Ectodermal cell (in vitro differentiated cells): ENCODE measurements at regions not wholly inside any gene's neighbourhood (a gene's known extent, or its start where the extent isn't known, plus 50 kb on each side); places are given as distances from the start of the nearest gene placed in this dataset.
"Not testable (repeated sequence)": the region's sequence is repeated elsewhere in the genome, so short reads cannot be mapped to it uniquely, and the experiment has no call there.

ENCODE experiments used
- H3K27ac ChIP-seq: 2 replicates; pipeline ENCODE4 v1.7.0; 2013; ENCODE audit warnings: mild to moderate bottlenecking, low read depth, low read length; ENCODE audit not compliant: insufficient read depth, poor library complexity, severe bottlenecking
- H3K27me3 ChIP-seq: 2 replicates; pipeline ENCODE4 v1.7.0; 2013; ENCODE audit warnings: mild to moderate bottlenecking, low read length; ENCODE audit not compliant: insufficient read depth, control insufficient read depth, poor library complexity, severe bottlenecking
- H3K36me3 ChIP-seq: one replicate; pipeline ENCODE4 v1.7.0; 2013; ENCODE audit warnings: low read length; ENCODE audit not compliant: control insufficient read depth, insufficient read depth
- H3K4me1 ChIP-seq: one replicate; pipeline ENCODE4 v1.7.0; 2013; ENCODE audit warnings: low read length; ENCODE audit not compliant: control insufficient read depth, insufficient read depth
- H3K4me3 ChIP-seq: 2 replicates; pipeline ENCODE4 v1.7.0; 2013; ENCODE audit warnings: low read depth, low read length, control low read depth; ENCODE audit not compliant: insufficient read depth
- H3K9me3 ChIP-seq: 2 replicates; pipeline ENCODE4 v1.7.0; 2013; ENCODE audit warnings: mild to moderate bottlenecking, low read length, moderate library complexity; ENCODE audit not compliant: control insufficient read depth
- WGBS, 2 experiments: methylation state at CpG; one replicate each; pipeline ENCODE4 v1.1.7; 2013; ENCODE audit warnings: missing lambda C conversion rate in 2 of 2; 5-methylcytosine and 5-hydroxymethylcytosine counted together

DNA sequence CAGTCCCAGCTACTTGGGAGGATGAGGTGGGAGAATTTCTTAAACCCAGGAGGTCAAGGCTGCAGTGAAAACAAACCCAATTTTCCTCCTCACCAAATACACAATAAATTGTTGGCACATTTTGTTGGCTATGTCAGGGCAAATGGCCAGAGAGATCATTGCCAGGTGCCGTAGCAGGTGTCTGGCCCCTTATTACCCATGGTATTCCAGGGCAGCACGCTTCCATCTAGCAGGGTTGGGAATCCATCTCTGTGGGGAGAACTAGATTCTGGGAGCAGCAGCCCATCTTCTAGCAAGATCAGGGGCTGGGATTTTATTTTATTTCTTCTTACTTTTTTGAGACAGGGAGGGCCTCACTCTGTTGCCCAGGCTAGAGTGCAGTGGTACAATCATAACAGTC is 266.1 kb upstream of the TBL1XR1 start:
- not testable (repeated sequence) for H3K27me3 ChIP-seq, H3K4me1 ChIP-seq, H3K27ac ChIP-seq, H3K36me3 ChIP-seq, H3K9me3 ChIP-seq, H3K4me3 ChIP-seq
- 83 to 89% methylated on average over 2 of the region's 2 CpGs for WGBS, 2 experiments

DNA sequence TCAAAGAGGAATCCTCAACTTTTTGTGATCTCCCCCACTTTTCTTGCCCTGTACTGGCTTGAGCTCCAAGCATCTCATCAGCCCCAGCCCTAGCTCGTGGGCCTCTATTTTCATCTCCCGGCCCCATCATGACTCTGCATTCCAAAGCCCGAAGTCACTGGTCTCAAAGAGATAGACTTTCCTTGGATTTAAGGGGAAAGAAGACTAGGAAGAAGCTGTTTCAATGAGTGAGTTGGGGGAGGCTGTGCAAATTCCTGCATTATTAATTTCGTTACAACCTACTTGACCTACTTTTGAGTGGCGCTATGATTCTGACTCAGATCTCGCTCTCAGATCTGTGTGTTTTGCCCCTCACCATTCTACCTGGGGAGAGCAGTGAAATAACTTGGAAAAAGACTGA is 266.6 kb upstream of the TBL1XR1 start:
- H3K4me3 ChIP-seq = no peak overlapping the region
- H3K4me1 ChIP-seq = peaks cover 8% of the 10 kb centered on the region
- WGBS, 2 experiments = 79 to 80% methylated on average over 6 of the region's 6 CpGs
- H3K27ac ChIP-seq = no peak overlapping the region
- H3K9me3 ChIP-seq = no peaks in the 10 kb centered on the region
- no peaks in the 10 kb centered on the region for H3K36me3 ChIP-seq
- H3K27me3 ChIP-seq = no peaks in the 10 kb centered on the region

DNA sequence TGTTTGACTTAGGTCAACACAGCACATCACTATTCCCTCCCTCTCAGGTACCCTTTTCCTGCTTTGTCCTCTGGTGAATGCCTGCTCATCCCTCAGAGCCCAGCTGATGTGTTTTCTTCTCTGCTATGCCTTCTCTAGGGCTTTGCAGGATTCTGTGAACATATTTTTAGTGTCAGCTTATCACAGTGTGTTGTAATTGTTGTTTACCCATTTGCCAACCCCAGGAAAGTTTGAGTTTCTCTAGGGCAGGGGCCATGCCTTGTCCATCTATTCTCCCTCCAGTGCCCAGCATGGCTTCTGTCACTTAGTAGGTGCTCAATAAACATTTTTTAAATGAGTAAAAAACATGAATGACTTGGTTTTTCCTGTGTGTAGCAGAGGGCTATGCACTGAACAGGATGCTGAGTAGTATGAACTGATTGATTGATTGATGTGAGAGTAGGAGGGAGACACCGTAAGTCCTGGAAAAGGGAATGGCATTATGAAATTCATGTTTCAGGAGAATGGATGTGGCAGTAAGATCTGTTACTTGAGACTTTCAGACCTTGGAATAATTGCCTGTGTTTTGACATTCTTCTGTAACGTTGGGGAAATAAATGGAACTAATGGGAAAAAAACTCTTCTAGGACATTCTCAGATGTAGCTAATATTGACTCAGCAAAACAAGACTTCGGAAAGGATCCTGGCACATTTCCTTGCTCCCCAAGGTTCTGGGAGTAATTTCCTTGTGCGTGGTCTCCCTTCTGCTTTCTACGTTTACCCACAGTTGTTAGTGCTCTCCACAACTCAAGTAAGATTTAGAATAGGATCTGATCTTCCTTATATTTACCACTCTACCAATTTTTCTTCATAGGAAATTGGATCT is 267.3 kb upstream of the TBL1XR1 start:
- Histone ChIP-seq H3K27ac (no peak overlapping the region), H3K36me3 (no peaks in the 10 kb centered on the region), H3K4me1 (peaks cover 12% of the 10 kb centered on the region), H3K27me3 (no peaks in the 10 kb centered on the region), H3K9me3 (no peaks in the 10 kb centered on the region), H3K4me3 (no peak overlapping the region)
- 90% methylated on average over 5 of the region's 5 CpGs for WGBS, 2 experiments

DNA sequence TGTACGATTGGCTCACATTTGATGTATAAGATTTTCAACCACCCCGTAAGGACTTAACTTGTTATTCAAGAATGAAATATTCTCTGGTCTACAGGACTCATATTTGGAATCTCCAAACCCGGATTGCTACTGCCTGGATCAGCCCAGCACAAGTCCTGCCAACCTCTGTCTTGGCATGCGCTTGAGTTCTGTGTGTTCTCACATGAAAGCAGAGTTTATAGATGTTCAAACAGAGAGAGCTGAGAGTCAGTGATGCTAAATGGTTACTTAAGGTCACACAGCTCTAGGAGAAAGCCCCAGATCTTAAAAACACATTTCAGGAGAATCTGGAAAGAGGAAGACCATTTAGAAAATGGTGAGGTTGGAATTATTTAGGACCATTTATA is 268.0 kb upstream of the TBL1XR1 start:
- no peak overlapping the region for H3K27ac ChIP-seq
- H3K4me1 ChIP-seq = peaks cover 6% of the 10 kb centered on the region
- no peaks in the 10 kb centered on the region for H3K27me3 ChIP-seq
- no peaks in the 10 kb centered on the region for H3K9me3 ChIP-seq
- no peak overlapping the region for H3K4me3 ChIP-seq
- no peaks in the 10 kb centered on the region for H3K36me3 ChIP-seq
- 95 to 96% methylated on average over 4 of the region's 4 CpGs for WGBS, 2 experiments

DNA sequence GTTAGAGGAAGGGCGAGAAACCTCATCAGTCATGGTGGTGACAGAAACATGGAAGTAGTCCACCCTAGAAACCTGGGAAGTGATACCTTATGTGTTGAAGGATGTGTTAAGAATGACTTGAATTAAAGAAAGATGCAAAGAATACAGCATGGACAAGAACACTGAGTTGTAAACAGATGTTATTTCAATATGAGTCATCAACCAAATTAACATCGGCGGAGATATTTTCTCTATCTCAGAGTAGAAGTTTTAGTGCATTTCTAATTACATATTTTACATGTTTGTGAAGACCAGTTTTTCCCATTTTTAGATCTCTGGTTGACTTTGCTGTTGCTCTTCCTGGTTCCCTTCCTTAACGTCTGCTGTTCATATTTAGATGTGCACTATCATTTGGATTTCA is 268.8 kb upstream of the TBL1XR1 start:
- Histone ChIP-seq H3K9me3 (no peaks in the 10 kb centered on the region), H3K4me3 (no peak overlapping the region), H3K27ac (no peak overlapping the region), H3K27me3 (no peaks in the 10 kb centered on the region), H3K36me3 (no peaks in the 10 kb centered on the region), H3K4me1 (peaks cover 6% of the 10 kb centered on the region)
- whole genome bisulfite sequencing, 2 experiments = 96 to 97% methylated on average over 4 of the region's 4 CpGs

DNA sequence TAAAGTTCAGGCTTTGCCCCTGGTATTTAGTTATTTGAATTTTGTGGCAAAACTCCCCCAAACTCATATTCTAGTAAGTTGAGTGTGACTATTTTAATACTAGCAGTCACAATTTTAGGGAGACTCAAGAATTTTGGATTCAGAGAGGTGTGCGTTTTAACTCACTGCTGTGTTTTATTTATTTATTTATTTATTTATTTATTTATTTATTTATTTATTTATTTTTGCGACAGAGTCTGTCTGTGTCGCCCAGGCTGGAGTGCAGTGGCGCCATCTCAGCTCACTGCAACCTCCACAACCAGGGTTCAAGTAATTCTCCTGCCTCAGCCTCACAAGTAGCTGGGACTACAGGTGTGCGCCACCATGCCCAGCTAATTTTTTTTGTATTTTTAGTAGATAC is 269.3 kb upstream of the TBL1XR1 start:
- H3K27me3 ChIP-seq, H3K36me3 ChIP-seq, H3K4me1 ChIP-seq, H3K4me3 ChIP-seq, H3K9me3 ChIP-seq, H3K27ac ChIP-seq: not testable (repeated sequence)
- WGBS, 2 experiments = 86 to 93% methylated on average over 4 of the region's 5 CpGs

DNA sequence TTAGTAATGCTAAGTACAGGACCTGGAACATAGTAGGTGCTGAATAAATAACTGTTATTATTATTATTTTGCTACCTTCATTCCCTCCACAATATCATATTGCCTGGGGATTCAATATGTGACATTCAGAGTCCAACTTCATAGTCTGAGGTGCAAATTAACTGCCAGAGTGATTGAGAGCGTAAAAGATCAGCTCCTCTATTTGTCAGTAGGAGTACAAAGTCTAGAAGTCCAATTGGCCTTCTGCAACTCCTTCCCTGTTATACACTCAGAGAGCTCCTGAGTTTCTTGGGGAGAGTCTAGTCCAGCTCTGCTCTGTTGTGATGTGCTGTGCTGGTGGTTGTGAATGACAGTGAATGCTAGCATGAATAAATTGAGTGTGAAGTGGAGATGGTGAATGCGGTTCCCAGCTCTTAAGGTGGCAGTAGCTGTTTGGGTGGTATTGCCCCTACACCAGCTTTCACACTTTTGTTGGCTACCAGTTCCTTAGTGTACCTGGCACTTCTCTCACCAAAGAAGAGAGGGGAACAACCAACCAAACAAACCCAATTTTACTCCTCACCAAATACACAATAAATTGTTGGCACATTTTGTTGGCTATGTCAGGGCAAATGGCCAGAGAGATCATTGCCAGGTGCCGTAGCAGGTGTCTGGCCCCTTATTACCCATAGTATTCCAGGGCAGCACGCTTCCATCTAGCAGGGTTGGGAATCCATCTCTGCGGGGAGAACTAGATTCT is 270.1 kb upstream of the TBL1XR1 start:
- Histone ChIP-seq H3K27ac (no peak overlapping the region), H3K36me3 (no peaks in the 10 kb centered on the region), H3K9me3 (no peaks in the 10 kb centered on the region), H3K4me1 (peaks cover 6% of the 10 kb centered on the region), H3K4me3 (no peak overlapping the region), H3K27me3 (no peaks in the 10 kb centered on the region)
- WGBS, 2 experiments = 91 to 96% methylated on average over 4 to 5 of the region's 5 CpGs

DNA sequence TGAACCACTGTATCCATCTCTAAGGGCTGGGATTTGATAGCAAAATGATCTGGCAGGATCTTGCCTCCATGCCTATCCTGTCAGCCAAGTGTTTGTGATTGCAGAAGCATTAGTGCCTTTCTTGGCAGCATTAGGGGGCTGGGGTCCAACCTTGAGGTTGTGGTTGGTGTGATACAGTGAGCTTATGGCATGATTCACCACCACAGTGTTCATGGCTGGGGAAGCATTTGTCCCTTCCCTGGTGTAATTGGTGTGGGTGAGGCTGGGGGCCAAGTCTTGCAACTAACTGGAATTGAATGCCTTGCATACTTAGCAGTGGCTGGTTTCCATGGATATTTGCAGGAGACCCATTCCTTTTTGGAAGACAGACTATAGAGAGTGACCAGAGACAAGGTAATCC is 271.0 kb upstream of the TBL1XR1 start:
- Histone ChIP-seq H3K27me3 (no peaks in the 10 kb centered on the region), H3K9me3 (no peaks in the 10 kb centered on the region), H3K36me3 (no peaks in the 10 kb centered on the region), H3K27ac (no peak overlapping the region), H3K4me1 (peaks cover 6% of the 10 kb centered on the region), H3K4me3 (no peak overlapping the region)

DNA sequence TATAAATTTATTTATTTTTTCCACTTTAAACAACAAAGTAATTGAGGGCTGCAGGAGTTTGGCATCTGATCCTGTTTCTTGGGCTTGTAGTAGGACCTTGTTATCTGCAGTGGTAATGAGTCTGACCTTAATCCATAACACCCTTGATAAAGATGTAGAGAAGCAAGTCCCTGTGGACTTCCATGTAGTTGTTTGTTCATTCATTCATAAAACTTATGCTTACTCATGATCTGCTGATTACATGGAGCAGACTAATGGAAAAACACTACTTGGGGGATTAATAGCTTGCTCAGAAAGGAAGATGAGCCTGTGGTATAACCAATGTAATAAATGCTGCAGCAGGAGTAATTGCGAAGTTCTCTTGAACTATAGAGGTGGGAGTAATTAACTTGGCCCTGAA is 271.5 kb upstream of the TBL1XR1 start:
- Histone ChIP-seq H3K27me3 (no peaks in the 10 kb centered on the region), H3K4me1 (peaks cover 6% of the 10 kb centered on the region), H3K27ac (no peak overlapping the region), H3K4me3 (no peak overlapping the region), H3K36me3 (no peaks in the 10 kb centered on the region), H3K9me3 (no peaks in the 10 kb centered on the region)
- WGBS, 2 experiments = 94 to 97% methylated on average over 1 of the region's 1 CpG

DNA sequence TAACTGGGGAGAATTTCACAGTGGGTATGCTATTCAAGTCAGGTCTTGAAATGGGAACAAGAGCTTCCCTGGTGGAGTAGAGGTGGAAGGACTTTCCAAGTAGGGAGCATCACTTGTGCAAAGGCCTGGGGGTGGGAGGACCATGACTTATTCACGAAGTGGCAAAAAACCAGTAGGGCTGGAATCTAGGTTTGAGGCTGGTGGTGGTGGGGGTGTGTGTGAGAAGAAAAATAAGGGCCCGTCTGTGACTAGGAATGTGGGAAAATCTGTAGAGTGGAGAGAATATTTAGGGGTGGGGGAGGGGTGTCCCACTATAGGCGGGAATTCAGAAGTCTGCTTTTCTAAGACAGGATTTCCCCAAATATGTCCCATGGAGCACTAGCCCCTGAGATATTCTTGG is 271.9 kb upstream of the TBL1XR1 start:
- Histone ChIP-seq H3K36me3 (no peaks in the 10 kb centered on the region), H3K4me1 (peaks cover 6% of the 10 kb centered on the region), H3K4me3 (no peak overlapping the region), H3K27ac (no peak overlapping the region), H3K27me3 (no peaks in the 10 kb centered on the region), H3K9me3 (no peaks in the 10 kb centered on the region)
- WGBS, 2 experiments = 87 to 89% methylated on average over 3 of the region's 3 CpGs
